ENCODE measurements at regions not wholly inside any gene's neighbourhood (a gene's known extent, or its start where the extent isn't known, plus 50 kb on each side); places are given as distances from the start of the nearest gene placed in this dataset.

DNA sequence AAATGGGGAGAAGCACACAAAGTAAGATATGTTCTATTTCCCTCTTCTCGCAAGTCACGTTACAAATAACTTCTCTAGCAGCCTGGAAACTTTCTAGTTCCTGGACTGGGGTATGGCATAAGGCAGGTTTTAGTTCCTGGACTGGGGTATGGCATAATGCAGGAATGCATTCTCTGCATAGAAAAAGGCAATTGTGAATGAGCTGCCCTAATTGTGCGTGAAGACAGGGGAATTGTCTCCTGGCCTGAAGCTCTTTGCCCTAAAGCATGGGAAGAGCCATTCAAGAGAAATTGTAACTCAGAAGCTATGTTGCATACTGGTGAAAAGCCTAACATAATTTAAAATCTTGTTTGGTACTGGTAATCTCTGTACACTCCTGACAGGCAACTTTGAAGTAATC lies 54.3 kb upstream of the CBLB start:
- FAIRE-seq (no peak), DNase-seq (ENCODE audit: low spot score) (no peak)

DNA sequence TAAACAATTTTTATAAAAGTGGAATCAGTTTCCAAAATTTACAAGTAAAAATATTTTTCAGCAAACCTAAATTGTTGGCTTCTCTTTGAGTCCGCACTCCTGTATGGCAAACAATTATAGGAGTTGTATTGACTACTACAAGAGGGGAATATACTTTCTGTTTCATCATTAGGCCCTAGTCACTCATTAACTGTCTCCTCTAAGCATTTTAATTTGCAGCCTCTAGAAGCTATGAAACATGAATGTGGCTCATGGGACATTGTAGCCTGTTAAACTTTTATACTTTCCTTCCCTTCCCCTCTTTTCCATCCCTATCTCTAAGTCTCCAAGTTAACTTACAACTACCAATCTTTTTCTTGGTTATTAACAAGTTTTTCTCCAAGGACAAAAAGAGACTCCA lies 58.9 kb upstream of the CBLB start:
- DNase-seq (ENCODE audit: low spot score) (no peak), FAIRE-seq (no peak)

DNA sequence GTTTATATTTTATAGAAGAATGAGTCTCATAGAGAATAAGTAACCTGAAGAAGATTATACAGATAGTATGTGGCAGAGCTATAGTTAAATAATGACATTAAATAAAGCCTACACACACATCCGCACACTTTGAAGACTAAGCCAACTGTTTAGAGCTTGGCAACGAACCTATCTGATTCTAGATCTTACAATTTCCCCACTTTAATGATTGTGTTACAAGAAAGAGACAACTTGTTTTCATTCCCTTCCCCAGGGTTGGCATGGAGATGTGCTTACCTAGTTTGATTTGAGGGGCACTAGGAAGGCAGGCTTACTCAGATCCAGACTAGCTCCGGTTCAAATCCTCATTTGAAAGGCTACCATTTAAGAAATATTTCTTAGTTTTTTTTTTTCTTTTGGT lies 61.9 kb upstream of the CBLB start:
- no peak for FAIRE-seq

DNA sequence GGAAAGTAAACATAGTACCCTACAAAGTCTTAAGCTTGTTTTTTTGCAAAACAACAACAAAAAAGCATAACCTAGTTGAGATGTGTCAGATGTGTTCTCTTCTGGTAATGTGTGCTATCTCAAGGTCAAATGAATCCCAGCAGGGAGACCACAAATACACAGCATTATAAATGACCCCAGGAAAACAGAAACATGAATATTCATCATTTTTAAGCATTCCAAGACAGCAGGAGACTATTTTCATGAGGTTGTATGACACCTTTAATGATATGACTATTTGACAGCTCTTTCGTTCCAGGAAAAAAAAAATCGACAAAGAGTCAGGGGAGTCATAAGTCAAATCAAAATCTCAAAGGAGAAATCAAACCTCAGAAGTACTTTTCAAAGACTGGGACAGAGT lies 62.7 kb upstream of the CBLB start:
- FAIRE-seq (no peak), DNase-seq (ENCODE audit: low spot score) (no peak)

More for the DNA sequence above, 61.9 kb upstream of the CBLB start:
- DNase-seq (ENCODE audit: low spot score) = no peak

DNA sequence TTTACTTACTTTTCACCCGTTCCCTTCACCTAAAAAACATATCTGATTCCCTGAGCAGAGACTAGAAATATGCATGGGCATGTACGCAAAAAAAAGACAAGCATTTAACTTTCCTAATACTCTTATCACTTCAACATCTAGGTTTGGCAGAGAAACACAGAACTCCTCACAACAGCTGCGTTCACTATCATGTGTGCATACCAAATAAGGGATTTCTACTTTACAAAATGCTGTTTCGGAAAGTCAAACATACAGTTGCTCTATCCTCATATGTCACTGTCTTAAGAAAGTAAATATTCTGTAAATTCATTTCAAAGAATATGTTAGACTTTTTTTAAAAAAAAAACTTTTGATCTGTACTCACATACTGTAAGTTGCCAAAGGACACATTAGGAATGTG lies 65.1 kb upstream of the CBLB start:
- FAIRE-seq (no peak), DNase-seq (ENCODE audit: low spot score) (no peak)

DNA sequence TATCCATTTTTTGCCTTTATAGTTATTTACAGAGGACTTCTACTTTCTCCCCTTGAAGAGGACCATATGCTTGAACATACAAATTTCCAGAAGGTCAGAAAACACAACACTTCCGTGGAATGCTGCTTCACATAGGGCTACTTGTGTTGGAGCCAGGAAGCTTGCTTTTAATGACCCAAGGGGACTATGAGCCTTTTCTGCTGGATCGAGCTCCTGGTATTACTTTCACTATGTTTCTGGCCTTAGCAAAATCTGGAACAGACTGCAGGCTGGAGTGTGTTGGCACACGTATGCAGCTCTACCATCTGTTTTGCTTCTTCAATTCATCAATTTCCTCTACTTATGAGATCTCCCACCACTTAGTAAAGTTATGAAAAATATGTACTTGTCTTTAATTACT lies 69.3 kb upstream of the CBLB start:
- FAIRE-seq (no peak), DNase-seq (ENCODE audit: low spot score) (no peak)

DNA sequence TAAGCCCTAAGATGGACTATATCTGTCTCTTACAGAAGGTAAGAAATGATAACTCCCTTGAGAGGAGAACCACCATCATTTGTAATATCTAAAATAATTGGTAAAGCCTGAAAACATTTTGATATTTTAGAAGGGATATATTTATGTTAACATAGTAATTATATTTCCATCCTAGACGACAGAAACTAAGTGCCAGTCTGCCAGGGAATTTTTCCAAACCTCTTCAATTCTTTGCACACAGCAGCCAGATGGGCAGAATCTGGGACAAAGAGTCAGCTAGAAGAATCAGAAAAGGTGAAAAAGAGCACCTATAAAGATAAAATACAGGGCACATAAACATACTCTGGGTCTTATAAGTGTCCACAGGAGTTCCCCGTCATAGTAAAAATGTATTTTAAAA lies 70.0 kb upstream of the CBLB start:
- DNase-seq (ENCODE audit: low spot score) = no peak
- no peak for FAIRE-seq

DNA sequence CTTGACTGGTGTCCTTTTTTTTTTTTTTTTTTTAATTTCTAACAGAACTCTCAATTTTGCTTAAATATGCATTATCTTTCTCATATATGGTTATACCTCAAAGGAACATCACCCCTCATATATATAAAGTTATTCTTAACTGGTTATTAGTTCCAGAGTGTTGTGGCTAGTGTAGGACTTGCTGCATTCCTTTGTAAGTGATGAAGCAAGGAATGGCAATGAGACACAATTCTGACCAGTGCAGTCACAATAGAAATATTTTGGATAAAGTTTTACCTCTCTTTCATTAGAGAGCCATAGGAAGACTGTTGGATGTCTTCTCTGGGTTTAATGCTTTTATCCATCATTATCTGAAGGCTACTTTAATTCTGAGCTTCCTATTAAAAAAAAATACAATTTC lies 75.5 kb upstream of the CBLB start:
- no peak for FAIRE-seq
- no peak for DNase-seq (ENCODE audit: low spot score)

DNA sequence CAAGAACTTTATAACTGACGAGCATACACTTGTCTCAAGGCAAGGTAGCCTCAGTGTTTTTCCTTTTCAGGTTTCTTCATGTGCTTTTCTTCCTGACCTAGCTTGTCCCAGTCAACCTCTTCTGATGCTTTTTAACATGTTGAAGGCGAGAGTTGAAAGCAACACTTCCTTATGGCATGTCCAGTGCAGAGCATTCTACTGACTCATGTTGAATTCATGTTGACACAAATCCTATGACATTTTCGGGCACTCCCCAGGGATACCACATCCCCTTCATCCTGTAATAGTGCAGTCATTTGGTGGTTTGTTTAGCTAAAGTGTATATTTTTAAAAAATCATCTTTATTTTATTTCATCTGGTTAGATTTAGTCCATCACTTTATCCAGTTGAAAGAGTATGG lies 75.9 kb upstream of the CBLB start:
- no peak for FAIRE-seq
- peak; percentile 39 for DNase-seq (ENCODE audit: low spot score)

DNA sequence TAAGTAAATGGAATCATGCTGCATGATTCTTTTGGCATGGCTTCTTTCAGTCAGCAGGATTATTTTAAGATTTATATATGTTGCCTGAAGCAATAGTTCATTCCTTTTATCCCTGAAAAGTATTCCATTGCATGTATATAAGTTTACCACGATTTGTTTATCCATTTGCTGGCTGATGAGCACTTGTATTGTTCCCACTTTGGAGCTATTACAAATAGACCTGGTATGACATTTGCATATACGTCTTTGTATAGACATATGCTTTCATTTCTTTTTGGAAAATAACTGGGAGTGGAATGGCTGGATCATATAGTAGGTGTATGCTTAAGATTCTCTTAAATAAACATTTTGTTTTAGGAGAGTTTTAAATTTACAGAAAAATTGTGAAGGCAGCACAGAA lies 79.3 kb upstream of the CBLB start:
- no peak for DNase-seq (ENCODE audit: low spot score)
- no peak for FAIRE-seq

DNA sequence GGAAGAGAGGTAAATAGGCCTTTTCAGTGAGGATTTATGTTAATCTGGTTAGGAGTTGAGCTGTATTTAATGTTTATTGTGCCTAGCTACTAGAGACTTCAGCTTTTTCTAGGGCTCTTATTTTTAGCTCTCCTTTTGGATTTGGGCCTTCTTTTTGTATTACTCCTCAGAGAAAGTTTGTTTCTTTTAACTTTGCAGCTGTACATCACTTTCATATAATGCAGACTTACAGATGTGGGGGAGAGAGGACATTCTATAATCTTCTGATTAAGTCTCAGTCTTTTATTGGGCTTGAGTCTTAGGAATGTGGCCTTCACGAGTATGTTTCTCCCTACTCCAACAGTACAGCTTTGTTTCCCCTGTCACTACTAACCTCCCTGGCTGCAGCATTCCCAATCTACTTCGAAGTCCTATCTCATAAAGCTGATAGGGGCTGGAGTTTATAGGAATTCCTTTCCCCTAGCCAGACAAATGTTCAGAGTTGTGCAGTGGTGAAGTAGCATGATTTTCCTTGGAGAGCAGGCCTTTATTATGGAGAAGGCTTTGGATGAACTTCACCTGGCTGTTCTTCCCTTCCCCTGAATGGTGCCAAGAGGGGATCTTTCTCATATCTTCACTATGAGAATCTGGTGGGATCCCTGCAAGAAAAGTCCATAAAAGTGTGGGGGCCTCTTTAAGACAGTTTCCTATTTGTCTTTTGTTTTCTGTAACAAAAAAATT lies 82.2 kb upstream of the CBLB start:
- DNase-seq (ENCODE audit: low spot score) = no peak
- no peak for FAIRE-seq

DNA sequence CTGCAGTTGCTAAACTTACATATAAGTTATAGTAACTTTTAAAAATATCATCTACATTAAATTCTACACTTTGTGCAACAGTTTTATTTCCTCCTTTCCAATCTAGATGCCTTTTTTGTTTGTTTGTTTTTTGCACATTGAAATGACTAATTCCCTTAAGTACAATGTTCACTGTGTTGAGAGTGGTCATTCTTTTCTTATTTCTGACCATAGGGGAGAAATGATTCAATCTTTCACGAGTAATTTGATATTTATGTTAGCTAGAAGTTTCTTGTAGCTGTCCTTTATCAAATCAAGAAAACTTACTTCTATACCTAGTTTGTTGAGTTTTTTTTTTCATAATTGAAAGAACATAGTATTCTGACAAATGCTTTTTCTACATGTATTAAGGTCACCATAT lies 85.0 kb upstream of the CBLB start:
- no peak for DNase-seq (ENCODE audit: low spot score)
- FAIRE-seq = no peak

DNA sequence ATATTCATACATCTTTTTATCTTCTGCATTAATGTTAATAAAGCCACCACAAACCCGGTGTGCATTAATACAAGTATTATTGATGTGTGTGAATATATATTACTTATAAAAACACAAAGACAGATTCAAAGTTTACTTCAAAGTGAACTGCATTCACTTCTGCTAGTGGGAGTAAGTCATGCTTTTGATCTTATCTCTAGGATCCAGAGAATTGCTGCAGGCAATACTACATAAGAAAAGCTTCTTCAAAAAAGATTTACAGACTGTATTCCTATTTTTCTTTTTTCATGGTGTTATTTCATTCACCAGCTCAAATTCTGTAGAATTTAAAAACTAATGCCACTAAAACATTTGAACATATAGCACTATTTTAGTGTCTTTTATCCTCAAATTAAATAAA lies 87.5 kb upstream of the CBLB start:
- no peak for DNase-seq (ENCODE audit: low spot score)
- FAIRE-seq = no peak

DNA sequence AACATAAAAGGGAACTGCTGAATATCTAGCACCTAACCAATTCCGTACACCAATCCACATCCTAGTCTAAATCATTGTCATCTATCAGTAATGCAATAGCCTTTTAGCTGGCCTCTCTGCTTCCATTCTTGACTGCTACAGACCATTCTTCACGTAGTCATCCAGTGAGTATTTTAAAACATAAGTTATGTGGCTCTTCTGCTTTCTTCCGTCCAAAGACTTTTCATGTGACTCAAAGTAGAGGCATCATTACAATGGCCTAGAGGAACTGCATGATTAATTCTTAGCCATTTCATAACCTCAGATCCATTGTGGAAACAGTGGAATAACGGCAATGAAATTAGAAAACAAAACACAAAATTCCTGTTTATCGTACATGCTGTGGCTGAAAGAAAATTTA lies 88.9 kb upstream of the CBLB start:
- FAIRE-seq = peak; percentile 5

DNA sequence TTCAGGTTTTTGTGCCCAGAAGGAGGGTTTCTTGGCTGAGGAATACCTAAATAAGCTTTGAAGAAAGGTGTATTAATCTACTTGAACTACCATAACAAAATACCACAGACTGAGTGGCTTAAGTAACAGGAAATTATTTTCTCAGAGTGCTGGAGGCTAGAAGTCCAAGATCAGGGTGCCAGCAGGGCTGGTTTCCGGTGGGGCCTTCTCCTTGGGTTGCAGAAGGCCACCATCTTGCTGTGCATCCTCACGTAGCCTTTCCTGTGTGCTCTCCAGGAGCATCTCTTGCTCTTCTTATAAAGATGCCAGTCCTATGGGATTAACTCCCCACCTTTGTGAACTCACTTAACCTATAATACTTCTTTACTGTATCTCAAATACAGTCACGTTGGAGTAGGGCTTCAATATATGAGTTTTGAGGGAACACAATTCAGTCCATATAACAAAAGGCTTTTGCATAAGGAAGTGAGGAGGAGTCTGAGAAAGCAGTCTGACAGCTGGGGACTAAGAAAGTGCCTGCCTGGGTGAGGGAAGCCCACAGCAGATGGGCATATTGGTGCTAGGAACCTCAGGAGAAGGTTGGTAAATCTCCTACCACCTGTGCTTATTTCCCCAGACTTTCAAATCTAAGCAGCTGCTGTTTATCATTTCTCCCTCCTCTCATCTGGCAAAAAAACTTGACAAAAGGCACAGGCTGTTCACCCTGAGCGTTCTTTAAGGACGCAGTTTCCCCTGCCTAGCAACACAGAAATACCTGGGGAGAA lies 89.6 kb upstream of the CBLB start:
- no peak for FAIRE-seq

More for the DNA sequence above, 88.9 kb upstream of the CBLB start:
- no peak for DNase-seq (ENCODE audit: low spot score)

DNA sequence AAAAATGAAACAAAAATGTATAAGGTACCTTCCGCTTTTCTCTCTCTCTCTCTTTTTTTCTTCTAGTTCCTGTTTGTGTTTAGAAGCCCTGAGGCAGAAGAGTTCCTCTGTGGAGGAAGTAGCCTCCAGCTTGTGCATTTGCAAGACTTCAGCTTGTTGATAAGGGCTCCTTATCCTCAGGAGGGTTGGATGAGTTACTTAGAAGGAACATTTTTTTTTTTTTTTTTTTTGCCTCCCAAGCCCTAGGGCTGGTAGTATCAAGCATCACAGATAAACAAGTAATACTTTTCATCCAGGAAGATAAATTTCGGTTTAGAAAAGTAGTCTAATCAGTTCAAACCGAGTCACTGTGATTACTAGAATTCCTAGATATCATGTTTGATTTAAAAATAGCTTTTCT lies 91.0 kb upstream of the CBLB start:
- DNase-seq (ENCODE audit: low spot score) = no peak

More for the DNA sequence above, 89.6 kb upstream of the CBLB start:
- no peak for DNase-seq (ENCODE audit: low spot score)

DNA sequence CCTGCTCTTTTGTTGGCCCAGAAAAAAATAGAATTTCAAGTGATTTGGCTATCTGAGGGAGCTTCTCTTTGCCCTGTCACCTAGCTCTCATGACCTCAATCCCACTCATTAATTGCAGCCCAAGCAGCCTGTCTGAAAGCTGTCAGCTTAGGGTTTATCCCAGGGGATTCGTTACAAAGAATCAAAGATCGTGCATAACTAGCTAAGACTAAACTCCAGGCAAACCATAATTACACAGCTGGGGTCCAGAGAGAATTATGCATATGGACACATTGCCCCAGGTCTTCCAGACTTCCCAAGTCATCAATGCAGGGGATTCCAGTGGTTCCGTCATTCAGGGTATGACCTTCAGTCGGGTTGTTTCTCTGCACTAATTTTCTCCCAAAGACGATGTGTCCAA lies 91.6 kb upstream of the CBLB start:
- FAIRE-seq (no peak), DNase-seq (ENCODE audit: low spot score) (no peak)

More for the DNA sequence above, 91.0 kb upstream of the CBLB start:
- no peak for FAIRE-seq

DNA sequence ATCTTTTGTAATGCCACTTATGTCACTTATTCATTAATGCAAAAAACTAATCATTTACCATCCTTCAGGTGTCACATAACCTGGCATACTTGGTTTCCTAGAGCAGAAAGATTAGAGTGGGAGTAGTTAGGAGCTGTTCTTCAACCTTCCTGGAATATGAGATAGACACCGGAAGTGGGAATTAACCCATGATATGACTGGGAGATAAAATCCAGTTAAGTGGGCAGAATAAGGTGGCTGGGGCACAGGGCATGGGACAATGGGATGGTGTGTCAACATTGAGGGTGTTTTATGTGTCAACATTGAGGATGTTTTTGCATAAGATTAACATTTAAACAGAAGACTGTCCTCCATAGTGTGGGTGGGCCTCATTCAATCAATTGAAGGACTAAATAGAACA lies 94.3 kb upstream of the CBLB start:
- FAIRE-seq (no peak), DNase-seq (ENCODE audit: low spot score) (no peak)

DNA sequence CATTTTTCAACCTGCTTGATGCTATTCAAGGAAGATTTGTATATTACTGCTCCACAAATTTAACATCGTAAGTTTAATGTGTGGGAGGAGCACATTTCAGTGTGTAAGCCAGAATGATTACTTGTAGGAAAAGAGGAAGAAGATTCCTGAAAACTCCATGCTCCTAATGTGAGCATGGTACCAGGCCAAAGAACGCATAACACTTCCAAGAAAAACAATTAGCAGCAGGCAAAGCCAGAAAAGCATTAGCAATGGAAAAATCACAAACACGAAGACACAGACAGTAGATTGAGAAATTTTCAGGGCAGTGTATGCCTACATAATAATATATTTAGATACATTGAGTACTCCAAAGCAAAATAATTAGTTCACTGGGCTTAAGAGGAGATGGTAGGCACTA lies 96.6 kb upstream of the CBLB start:
- no peak for FAIRE-seq

DNA sequence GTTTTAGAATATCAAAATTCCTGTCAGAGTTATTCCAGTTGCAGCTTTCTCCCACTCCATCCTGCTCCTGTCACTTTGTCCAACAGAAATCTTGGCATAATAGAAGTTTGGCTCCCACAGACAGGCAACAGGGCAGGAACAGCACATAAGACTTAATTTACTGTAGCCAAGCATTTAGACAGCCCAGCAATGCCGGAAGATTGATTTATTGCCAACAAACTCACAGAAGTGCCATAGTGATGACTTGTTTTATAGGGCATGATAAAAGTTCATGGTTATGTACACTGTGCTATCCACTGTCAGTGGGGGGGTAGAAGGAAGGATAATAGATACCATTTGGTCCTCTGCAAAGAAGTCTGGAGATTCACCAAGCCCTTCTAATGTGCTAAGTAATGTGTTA lies 98.3 kb upstream of the CBLB start:
- FAIRE-seq (no peak), DNase-seq (ENCODE audit: low spot score) (peak; percentile 17)

More for the DNA sequence above, 96.6 kb upstream of the CBLB start:
- DNase-seq (ENCODE audit: low spot score) = no peak

DNA sequence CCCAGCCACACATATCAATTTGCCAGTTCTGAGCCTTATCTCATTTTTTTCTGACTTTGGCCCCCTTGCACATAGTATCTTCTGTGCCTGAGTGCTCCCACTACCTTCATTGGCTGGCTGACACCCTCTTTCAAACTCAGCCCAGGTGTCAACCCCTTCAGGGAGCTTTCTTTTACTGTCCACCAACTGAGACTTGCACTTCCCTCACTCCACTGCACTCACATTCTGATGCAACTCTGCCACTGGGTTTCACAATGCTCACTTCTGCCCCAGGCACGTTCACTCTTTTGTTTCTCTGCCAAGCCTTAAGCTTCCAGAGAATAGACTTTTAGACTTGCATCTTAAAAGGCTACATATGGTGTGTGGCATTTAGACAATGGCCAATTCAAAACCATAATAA lies 101.5 kb upstream of the CBLB start:
- DNase-seq (ENCODE audit: low spot score) (no peak), FAIRE-seq (no peak)

DNA sequence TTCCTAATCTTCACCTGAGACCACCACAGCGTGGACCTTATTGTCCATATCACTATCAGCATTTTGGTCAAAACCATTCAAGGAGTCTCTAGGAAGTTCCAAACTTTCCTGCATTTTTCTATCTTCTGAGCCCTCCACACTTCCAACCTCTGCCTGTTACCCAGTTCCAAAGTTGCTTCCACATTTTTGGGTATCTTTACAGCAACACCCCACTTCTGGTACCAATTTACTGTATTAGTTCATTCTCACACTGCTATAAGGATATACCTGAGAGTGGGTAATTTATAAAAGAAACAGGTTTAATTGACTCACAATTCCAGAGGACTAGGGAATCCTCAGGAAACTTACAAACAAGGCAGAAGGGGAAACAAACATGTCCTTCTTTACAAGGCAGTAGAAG lies 103.3 kb upstream of the CBLB start:
- FAIRE-seq = no peak
- no peak for DNase-seq (ENCODE audit: low spot score)

DNA sequence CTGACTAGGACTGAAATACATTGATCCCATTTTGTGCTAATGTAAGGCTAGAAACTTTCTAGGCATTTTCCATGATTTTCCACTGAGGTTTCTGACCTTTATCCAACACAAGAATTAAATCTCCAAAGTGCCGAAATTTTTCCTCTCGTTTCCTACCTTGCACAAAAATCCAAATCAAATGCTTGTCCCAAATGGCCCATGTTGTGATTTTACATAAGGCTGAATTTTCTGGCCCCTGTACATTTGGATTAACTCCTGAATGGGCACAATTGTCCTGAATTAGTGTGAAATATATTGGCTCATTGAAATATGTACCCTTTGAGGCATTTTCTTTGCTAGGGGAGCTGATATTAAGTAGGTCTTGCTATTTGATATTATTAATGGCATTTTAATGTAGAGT lies 105.6 kb upstream of the CBLB start:
- DNase-seq (ENCODE audit: low spot score) = no peak
- no peak for FAIRE-seq

Data from urothelium cell line (cell line).